Progenitor cell of endocrine pancreas (in vitro differentiated cells): ENCODE measurements at regions not wholly inside any gene's neighbourhood (a gene's known extent, or its start where the extent isn't known, plus 50 kb on each side); places are given as distances from the start of the nearest gene placed in this dataset.

Experiments
- DNase-seq: peaks from one replicate; pipeline ENCODE4 v3.0.0; 2021; ENCODE audit warnings: low spot score; ENCODE audit not compliant: unreplicated experiment
- H3K27ac Mint-ChIP-seq: 2 replicates; pipeline ENCODE4 v1.8.0; 2021; ENCODE audit warnings: mild to moderate bottlenecking, moderate library complexity, mixed read lengths
- H3K27me3 Mint-ChIP-seq: 2 replicates; pipeline ENCODE4 v1.8.0; 2021; ENCODE audit warnings: mixed read lengths
- H3K36me3 Mint-ChIP-seq: 2 replicates; pipeline ENCODE4 v1.8.0; 2022; ENCODE audit warnings: mixed read lengths; ENCODE audit not compliant: insufficient read depth
- H3K4me1 Mint-ChIP-seq: 2 replicates; pipeline ENCODE4 v1.8.0; 2021; ENCODE audit warnings: low read depth, mixed read lengths
- H3K4me3 Mint-ChIP-seq: 2 replicates; pipeline ENCODE4 v1.8.0; 2021; ENCODE audit warnings: low read depth, mild to moderate bottlenecking, moderate library complexity, mixed read lengths
- H3K9me3 Mint-ChIP-seq: 2 replicates; pipeline ENCODE4 v1.8.0; 2021; ENCODE audit warnings: low read depth, mixed read lengths
- TF ChIP-seq, protein P1 (sequence below): fragments of 200-600 bp; sonication (generic); IDR thresholded peaks from one replicate; pipeline ENCODE4 v1.5.0; 2021; ENCODE audit warnings: antibody characterized with exemption, mild to moderate bottlenecking; ENCODE audit not compliant: unreplicated experiment

DNA sequence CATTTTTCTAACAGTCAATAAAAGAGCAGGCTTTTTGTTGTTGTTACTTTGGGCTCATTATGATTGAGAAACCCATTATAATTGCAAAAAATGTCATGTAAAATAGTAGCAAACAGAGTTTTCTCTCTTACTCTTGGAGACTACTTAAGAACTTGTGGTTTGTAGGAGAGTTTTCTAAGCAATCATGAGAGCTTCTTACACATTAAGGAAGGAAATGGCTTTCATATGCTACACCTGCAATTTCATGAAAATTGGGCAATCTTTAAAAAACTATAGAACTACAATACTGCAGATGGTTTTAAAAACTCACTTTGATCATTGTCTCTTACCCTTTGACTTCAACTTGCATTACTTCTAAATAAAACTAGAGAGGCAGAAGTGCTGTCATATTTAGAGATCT, 701.8 kb downstream of the ZPLD1 start:
- TF ChIP-seq, protein P1, sequence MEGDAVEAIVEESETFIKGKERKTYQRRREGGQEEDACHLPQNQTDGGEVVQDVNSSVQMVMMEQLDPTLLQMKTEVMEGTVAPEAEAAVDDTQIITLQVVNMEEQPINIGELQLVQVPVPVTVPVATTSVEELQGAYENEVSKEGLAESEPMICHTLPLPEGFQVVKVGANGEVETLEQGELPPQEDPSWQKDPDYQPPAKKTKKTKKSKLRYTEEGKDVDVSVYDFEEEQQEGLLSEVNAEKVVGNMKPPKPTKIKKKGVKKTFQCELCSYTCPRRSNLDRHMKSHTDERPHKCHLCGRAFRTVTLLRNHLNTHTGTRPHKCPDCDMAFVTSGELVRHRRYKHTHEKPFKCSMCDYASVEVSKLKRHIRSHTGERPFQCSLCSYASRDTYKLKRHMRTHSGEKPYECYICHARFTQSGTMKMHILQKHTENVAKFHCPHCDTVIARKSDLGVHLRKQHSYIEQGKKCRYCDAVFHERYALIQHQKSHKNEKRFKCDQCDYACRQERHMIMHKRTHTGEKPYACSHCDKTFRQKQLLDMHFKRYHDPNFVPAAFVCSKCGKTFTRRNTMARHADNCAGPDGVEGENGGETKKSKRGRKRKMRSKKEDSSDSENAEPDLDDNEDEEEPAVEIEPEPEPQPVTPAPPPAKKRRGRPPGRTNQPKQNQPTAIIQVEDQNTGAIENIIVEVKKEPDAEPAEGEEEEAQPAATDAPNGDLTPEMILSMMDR: no peak
- H3K4me3 Mint-ChIP-seq: no peak overlapping the region
- H3K4me1 Mint-ChIP-seq: peaks cover 12% of the 10 kb centered on the region
- H3K27ac Mint-ChIP-seq: no peak overlapping the region
- H3K36me3 Mint-ChIP-seq: no peaks in the 10 kb centered on the region
- no peaks in the 10 kb centered on the region for H3K27me3 Mint-ChIP-seq
- H3K9me3 Mint-ChIP-seq: no peaks in the 10 kb centered on the region
- DNase-seq: no peak

DNA sequence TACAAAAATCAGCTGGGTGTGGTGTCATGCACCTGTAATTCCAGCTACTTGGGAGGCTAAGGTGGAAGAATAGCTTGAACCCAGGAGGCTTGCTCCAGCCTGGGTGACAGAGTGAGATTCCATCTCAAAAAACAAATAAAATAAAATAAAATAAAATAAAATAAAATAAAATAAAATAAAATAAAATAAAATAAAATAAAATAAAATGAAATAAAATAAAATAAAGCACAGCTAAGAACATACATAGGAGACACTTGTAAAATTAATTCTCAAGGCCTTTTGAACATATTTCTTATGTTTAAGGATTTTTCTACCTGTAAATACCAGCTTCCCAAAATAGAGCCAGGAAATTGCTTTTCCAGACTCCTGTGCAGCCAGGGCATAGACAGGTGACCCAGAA, 703.0 kb downstream of the ZPLD1 start:
- Mint-ChIP-seq H3K36me3 (no peaks in the 10 kb centered on the region), H3K27ac (no peak overlapping the region), H3K4me3 (no peak overlapping the region), H3K9me3 (no peaks in the 10 kb centered on the region), H3K4me1 (peaks cover 12% of the 10 kb centered on the region), H3K27me3 (no peaks in the 10 kb centered on the region)
- TF ChIP-seq, protein P1: no peak
- DNase-seq: no peak

DNA sequence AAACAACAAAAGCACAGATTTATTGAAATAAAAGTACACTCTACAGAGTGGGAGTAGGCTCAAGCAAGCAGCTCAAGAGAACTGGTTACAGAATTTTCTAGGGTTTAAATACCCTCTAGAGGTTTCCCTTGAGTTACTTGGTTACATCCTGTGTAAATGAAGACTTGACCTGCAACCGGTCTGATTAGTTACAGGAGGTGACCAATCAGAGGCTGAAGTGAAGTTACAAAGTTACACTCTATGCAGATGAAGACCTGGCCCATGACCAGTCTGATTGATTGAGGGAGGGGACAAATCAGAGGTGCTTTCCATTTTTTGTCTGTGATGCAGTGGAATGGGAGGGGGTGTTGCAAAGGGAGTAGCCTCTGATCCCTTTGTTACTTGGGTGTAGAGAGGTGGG, 723.4 kb downstream of the ZPLD1 start:
- H3K27me3 Mint-ChIP-seq: no peaks in the 10 kb centered on the region
- H3K4me1 Mint-ChIP-seq: peaks cover 6% of the 10 kb centered on the region
- peaks cover 3% of the 10 kb centered on the region for H3K9me3 Mint-ChIP-seq
- H3K27ac Mint-ChIP-seq: no peak overlapping the region
- no peaks in the 10 kb centered on the region for H3K36me3 Mint-ChIP-seq
- TF ChIP-seq, protein P1: no peak
- no peak overlapping the region for H3K4me3 Mint-ChIP-seq
- DNase-seq: no peak

DNA sequence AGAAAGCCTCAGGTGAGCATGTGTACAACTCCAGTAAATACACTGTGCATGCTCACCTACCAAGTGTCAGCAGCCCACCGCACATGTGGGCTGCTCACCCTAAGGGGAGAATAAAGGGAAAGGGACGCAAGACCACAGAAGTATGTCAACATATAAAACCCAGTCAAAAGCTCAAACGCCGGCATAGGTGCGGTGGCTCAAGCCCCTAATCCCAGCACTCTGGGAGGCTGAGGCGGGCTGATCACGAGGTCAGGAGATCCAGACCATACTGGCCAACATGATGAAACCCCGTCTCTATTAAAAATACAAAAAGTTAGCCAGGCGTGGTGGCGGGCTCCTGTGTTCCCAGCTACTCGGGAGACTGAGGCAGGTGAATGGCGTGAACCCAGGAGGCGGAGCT, 732.1 kb downstream of the ZPLD1 start:
- Mint-ChIP-seq H3K36me3 (no peaks in the 10 kb centered on the region), H3K4me3 (no peak overlapping the region), H3K9me3 (peaks cover 3% of the 10 kb centered on the region), H3K4me1 (peaks cover 1% of the 10 kb centered on the region), H3K27me3 (no peaks in the 10 kb centered on the region), H3K27ac (no peak overlapping the region)
- no peak for DNase-seq
- TF ChIP-seq, protein P1: no peak

DNA sequence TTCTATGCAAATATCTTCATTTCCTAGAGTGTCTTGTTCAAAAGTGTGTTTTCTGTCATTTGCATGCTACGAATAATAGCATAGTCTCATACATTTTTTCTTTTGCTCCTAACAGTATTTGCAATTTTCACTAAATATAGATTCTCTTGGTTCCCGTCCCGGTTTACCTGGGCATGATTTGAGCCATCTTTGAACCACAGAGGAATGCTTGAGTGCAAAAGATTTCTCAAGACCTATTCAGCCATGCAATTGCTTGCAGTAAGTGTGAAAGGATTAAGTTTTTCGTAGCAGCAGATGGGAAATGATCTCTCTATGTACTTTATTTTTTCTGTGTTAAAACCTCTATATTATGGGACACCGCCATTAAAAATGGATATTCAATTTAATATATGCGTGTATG, 733.0 kb downstream of the ZPLD1 start:
- Mint-ChIP-seq H3K36me3 (no peaks in the 10 kb centered on the region), H3K27ac (no peak overlapping the region), H3K27me3 (no peaks in the 10 kb centered on the region), H3K9me3 (peaks cover 3% of the 10 kb centered on the region), H3K4me1 (no peaks in the 10 kb centered on the region), H3K4me3 (no peak overlapping the region)
- TF ChIP-seq, protein P1: no peak
- DNase-seq: no peak
